GM19468 (cell line): ENCODE measurements at regions not wholly inside any gene's neighbourhood (a gene's known extent, or its start where the extent isn't known, plus 50 kb on each side); places are given as distances from the start of the nearest gene placed in this dataset.
A peak's percentile ranks its signal among the peaks of the same experiment; 100 is the strongest.

Experiments
- ATAC-seq: cut with Tn5 transposase; IDR thresholded peaks from one replicate; pipeline ENCODE4 v1.9.1; 2021; ENCODE audit warnings: mild to moderate bottlenecking, moderate library complexity, moderate number of reproducible peaks; ENCODE audit not compliant: unreplicated experiment; ENCODE audit errors: extremely low read depth

DNA sequence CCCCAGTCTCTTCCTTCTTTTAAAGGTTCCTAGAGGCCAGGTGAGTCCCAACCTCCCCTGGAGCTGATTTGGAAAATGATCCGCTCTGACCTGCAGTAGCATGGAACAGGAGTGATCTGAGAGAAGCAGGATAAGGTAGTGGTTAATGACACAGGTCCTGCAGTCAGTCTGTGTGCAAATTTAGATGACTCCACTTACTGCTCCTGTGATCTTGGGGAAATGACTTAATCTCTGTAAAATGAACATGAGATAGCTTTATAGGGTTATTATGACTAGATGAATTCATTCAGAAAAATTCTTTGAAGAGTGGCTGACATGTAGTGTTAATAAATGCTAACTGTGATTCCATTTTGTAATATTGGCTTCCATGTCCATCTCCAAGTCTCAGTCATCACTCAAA, 374.9 kb upstream of the CAMK1G start:
- no peak for ATAC-seq

DNA sequence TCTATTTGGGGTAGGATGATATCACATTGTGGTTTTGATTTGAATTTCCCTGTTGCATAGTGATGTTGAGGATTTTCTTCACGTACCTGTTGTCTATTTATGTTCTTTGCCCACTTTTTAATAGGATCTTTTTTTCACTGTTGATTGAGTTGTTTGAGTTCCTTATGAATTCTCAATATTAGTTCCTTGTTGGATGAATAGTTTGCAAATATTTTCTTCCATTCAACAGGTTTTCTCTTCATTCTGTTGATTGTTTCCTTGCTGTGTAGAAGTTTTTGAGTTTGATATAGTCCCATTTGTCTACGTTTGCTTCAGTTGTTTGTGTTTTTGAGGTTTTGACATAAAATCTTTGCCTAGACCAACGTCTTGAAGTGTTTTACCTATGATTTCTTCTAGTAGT, 369.5 kb upstream of the CAMK1G start:
- ATAC-seq, result no peak

DNA sequence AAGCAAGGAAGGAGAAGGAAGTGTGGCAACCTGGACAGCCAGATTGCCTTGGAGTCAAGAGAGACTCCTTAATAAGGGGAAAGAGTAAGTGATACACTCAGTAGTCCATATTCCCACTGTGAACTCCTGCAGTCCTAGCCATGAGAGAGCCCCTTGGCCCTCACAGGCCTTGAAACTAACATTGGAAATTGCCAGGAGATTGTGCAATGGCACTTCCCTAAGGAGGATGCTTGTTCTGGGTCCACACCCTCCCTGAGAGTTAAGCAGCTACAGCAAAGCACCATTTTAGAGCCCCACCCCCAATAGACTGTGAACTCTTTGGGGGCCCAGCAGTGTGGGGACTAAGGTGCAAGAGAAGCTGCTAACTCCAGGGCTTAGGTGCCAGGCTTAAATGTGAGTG, 367.7 kb upstream of the CAMK1G start:
- no peak for ATAC-seq

DNA sequence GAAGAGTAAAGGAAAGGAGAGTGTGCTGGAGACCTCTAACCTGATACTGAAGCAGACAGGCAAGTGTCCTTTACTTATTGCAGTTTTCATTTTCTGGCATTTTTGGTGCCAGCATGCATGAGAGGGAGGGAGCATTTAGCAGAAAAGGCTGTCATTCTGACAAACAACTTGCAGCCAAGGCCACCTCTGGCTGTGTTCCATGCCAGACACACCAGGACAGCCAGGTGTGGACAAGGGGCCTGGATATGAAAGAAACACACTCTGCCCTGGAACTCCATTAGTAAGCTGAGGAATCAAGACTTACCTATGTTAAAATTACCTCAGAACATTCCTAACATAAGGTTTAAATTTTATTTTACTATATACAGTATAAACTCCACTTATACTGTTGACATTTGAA, 365.4 kb upstream of the CAMK1G start:
- no peak for ATAC-seq

DNA sequence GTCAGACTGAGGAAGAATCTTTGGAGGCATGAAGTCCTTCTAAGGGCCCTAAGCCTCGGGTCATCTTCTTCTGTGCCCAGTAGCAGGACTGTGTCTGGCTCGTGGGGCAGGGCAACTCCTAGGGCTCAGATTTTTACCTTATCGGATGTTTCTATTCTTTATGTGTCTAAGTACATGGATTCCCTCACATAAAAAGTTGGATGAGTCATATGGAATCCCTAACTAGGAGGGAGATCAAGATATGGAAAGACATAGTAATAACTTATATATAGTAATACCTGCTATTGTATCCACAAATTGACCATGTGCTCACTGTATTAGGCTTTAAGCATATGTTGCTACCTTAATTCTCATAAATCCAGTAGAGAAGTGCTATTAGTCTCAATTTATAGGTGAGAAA, 364.5 kb upstream of the CAMK1G start:
- ATAC-seq, result no peak

DNA sequence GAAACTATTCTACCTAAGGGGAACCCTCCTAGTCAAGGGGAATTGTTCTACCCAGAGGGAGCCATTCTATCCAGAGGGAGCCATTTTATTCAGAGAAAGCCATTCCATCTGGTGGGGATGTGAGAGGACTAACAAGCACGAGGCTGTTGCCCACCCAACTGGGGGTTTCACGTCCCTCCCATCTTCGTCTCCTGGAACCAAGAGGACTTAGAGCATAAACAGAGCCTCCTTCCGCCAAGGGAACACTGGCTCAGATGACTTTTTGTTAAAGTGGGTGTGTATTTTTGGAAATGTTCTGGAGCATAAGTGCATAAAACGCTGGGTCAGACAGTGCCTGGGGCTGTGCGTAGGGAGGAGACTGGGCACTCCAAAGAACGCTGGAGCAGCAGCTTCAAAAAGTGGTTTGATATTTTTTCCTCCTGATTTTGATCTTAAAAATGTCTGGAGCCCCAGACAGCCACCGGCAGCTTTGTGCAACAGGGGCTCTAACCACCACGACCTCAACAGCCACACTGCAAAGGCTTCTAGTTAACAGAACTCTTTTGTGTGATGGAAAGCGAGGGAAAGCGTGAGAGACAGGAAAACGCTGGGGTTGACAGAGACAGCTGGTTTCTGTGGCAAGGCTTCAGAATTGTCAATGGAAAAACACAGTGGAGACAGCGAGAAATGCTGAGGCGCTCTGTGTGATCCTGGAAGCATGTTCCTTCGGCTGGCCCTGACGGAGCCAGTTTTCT, 363.6 kb upstream of the CAMK1G start:
- no peak for ATAC-seq

DNA sequence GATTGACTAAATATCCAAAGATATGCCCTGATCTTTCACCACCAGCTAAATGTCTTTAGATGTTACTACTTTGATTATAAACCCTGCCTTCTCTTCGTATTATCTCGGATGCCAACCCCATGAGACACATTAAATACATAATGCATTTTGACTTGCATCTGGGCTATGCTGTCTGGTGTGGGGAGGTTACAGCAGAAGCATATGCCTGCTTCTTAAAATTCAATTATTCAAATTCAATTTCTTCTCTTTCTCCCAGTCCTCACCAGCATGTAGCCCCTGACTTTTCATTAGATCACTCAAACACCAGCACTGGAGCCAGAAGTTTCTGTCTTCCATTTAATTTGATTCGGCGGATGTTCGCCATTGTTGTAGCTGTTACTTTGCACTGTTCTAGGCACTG, 360.7 kb upstream of the CAMK1G start:
- ATAC-seq, result no peak

DNA sequence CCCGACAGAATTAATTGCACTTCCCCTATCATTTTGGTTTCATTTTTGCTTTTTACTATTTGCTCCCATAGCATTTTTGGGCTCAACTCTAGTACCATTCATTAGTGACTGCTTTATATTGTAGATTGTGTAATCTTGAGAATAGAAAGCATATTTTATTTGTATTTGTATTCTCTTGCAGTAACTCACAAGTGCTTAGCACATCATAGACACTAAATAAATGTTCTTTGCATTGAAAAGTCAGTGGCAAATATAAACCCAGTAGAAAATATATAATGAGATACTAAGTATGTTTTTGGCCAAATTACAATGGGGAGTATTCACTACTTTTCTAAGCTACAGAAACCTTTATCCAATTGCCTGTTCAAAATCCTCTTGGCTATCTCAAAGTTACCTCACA, 359.7 kb upstream of the CAMK1G start:
- no peak for ATAC-seq

DNA sequence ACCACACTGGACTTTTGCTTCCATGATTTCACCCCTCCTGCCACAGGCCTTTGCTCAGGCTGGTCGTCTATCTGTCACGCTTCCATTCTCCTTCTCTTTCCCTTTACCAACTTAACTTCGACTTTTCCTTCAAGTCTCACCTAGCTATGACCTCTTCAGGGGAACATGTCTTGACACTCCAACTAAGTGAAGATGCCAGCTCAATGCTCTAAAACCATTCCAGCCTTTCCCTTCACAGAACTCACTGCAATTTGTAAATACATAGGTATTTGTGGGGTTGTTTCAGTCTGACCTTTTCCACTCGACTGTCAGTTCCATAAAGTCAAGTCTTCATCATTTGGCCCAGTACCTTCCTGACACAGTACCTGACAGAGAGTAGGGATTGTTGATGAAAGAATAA, 358.6 kb upstream of the CAMK1G start:
- ATAC-seq, result no peak

DNA sequence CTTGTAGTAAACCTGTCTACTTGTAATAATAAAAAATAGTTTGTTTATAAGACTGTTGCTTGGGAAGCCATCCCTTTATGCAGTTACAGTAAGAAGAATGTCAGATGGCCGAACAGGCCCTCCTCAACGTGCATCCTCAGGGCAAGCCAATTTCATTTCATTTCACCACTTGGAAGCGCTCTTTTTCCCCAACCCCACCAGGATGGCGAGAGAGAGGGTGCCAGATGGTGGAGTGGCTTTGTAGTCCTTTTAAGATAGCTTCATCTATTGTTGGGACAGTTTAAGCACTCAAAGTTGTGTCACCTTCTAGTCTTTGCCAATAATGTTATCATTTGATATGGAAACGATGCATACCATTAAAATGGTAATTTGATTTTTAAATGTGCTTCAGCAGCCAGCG, 356.3 kb upstream of the CAMK1G start:
- no peak for ATAC-seq

DNA sequence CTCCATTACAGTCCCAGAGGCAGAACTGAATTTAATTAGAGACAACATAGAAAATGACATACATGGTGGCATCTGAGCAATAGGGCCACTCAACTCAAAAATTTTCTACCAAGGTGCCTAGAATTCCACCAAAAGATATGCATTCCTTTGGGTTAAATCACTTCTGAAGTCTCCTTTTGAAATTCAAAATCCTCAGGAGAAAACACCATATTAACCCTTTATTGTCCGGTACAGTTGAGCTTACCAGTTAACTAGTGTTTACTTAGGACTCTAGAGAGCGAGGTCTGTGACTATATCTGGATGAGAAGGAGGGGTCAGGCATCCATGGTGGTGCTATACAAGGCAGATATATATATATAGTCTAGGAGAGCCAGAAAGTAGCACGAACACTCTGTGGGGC, 355.6 kb upstream of the CAMK1G start:
- no peak for ATAC-seq

DNA sequence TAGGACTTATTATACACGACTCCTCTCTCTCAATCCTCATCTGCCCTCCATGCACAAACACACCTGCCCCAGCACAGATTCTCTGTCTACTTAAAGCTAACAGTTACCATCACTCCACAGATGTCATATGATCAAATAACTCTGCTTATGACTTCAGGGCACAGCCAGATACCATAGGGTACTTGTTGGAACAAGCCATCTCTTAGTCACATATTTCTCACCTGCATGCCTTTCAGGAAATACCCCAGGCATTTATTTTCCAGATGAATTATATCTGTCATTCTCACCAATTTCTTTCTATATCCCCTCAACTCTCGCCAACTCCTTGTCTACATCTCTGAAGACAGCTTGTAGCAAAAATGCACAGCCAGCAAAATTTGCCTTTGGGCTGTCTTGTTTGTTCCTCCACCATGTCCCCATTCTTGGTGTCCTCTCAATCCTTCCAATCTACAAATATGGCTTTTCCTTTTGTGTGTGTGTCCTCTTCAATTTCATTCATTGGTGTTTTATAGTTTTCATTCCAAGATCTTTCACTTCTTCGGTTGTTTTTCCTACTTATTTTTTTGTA, 353.9 kb upstream of the CAMK1G start:
- no peak for ATAC-seq

DNA sequence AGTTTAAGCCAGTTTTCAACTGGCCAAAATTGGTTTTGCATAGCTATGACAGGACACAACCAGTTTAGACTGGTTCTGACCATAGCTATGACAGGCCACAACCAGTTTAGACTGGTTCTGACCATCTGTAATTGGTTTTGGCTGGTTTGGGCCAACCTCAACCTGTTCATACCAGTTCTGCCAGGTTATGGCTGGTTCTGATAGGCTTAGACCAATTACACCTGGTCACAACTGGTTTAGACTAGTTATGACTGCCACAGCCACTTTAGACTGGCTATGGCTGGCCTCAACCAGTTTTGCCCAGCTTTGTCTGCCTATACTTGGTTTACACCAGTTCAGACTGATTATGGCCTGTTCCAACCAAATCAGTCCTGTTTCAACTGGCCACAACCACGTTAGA, 353.2 kb upstream of the CAMK1G start:
- ATAC-seq, result no peak

DNA sequence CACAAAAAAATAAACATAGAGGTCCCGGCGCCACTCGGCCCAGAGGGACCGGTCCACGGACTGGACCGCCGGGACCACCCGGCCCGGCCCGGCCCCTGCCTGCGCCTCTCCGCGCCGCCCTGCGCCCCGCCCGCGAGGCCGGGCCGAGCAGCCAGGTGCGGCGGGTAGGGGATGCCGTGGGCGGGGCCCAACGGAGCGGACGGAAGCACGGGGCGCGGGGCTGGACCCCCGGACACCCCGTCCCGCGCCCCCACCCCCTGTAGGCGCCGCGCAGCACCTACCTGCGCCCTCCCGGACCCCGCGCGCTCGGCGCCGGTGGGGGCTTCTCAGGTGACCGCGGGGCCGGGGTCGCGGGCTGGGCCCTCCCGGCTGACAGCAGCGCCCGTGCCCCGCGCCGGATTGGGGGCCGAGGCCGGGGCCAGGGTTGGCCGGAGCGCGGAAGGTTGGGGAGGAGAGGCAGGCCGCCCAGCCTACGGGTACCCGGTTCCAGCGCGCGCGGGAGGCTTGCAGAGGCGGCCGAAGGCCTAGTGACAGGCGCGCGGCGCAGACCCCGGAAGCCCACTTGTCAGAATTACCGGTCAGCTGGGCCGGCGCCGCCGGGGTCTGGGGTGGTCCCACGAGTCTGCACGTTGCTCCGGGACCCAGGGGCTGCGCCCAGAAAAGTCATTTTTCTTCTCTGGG, 351.9 kb upstream of the CAMK1G start:
- ATAC-seq, result no peak

DNA sequence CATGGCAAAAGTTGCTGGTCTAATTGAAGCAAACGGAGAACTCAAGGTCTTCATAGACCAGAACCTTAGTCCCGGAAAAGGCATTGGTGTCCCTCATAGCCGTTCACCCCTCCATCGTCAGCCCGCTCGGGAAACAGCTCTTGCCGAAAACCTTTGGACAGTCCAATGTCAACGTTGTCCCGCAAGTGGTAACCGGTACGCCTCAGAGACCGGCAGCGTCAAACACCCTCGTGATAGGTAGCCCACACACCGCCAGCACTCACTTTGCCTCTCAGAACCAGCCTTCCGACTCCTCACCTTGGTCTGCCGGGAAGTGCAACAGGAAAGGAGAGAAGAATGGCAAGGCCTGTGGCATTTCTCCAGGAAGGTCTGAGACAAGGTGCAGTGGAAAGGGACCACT, 351.3 kb upstream of the CAMK1G start:
- no peak for ATAC-seq

DNA sequence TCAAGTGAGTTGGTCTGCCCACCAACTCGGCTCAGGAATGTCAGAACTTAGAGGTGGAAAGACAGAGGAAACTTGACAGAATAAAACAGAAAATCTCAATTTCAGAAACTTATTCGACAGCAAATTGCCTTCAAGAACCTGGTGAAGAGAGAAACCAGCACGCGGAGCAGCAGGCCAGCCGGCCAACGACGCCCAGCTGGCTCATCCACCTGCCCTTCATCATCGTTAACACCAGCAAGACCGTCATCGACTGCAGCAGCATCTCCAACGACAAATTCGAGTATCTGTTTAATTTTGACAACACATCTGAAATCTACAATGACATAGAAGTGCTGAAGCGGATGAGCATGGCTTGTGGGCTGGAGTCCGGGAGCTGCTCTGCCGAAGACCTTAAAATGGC, 350.8 kb upstream of the CAMK1G start:
- no peak for ATAC-seq

DNA sequence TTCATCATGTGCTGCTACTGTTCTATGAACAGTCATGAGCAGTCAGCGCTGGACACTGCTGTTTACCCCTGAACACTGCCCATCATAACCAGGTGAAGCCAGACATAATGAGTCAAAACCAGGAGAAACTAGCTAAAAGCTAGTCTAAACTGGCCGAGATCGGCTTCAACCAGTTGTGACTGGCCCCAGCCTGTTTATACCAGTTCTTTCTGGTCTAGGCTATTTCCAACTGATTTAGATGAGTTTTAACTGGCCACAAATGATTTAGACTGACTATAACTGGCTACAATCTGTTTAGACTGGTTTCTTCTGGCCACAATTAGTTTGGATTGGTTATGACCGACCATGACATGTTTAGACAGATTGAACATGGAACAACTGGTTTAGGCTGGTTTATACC, 348.3 kb upstream of the CAMK1G start:
- ATAC-seq, result no peak

DNA sequence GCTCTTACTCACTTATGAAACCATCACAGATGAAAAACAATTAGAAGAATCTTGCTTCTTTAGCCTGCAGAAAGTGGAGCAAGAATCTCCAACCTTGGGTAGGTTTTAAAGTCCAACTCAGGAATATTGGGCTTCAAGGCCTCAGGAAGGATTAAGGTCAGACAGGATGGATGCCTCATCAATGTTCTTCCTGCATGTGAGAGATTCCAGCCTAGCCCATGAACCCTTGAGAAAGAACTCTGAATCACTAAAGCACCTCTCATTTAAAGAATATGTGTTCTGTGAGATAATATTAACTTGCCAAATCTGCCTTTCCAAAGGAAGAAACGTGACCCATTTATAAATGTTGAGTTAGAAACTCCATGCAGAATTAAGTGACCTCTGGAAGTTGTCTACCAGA, 345.2 kb upstream of the CAMK1G start:
- ATAC-seq, result no peak

DNA sequence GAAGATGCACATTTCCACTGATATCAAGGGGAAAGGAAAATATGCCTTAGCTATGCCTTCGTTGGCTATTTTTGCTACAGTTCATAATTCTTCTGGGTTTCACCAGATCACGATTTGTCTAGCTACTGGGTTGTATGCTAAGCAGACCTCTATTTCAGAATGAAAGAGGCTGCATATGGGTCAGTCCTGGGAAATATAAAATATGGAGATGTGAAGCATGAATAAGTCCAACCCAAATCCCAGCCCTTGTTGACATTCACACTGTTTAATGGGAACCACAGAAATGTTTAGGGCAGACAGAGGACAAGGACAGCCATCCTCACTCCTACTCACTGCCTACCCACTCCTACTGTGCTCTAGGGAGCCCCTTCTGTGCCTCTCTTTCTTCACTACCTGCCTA, 343.2 kb upstream of the CAMK1G start:
- ATAC-seq, result no peak

DNA sequence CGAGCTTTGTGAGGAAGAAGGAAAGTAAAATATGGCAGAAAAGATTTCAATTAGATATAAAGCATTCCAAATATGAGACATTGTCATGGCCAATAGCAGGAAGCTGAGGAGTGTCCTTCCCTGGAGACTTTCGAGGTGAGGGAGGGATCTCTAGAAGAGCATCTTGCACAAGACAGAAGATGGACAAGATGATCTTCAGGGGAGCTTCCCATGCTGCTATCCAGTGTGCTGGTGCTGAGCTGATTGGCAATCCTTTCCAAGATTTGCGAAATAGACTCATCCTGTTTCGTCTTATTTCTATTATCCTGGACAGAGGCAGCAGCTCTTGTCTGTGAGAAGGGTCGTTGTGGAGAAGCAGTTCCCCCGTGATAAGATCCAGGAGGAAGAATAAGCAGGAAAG, 342.0 kb upstream of the CAMK1G start:
- ATAC-seq, result no peak

DNA sequence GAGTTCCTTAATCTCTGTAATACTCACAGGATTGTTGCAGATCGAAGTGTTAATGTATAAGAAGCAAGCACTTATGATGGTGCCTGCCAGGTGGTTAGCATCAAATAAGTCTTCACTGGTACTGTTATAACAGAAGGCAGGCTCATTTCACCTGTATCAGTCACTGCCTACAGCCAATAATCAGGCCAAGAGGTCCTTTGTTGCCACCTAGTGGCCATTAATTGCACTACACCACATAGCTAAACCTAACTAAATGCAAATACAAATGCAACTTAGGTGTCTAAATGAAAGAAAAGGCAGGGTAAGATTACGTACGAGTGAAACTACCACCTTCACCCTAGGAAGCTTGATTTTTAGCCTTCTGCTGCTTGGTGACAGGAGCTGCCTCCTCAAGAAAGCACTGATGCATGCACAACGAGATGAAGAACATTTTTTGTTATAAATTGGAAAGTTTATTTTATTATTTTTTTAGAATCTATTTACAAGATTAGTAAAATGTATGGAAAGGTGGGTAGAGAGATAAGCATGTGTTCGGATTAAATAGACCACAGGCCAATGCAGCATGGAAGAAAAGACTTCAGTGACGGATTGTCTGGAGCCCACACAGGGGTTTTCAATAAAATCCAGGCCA, 334.8 kb upstream of the CAMK1G start:
- ATAC-seq, result peak; percentile 78
